Activated CD4-positive, alpha-beta T cell treated with anti-CD3 and anti-CD28 coated beads, Interleukin-2, amount 10 ng/mL, durations not matched to agents 7 days and 5 days (primary cell): ENCODE measurements at regions not wholly inside any gene's neighbourhood (a gene's known extent, or its start where the extent isn't known, plus 50 kb on each side); places are given as distances from the start of the nearest gene placed in this dataset.
"Not testable (repeated sequence)": the region's sequence is repeated elsewhere in the genome, so short reads cannot be mapped to it uniquely, and the experiment has no call there.

ENCODE experiments used
- CTCF ChIA-PET: fragments of 350-600 bp; sonication (Branson Sonifier 250); formaldehyde crosslinking; loops from one replicate; lab custom pipeline; 2021; ENCODE audit warnings: antibody characterized with exemption; lab: Charles Lee
- POLR2A ChIA-PET: fragments of 350-600 bp; sonication (Branson Sonifier 250); formaldehyde crosslinking; loops from one replicate; lab custom pipeline; 2021; ENCODE audit warnings: antibody characterized with exemption; lab: Charles Lee
- DNase-seq: peaks from one replicate; pipeline ENCODE4 v3.0.0-alpha.2; 2020
- H3K27ac Mint-ChIP-seq: one replicate; pipeline ENCODE4 v1.8.0; 2021; ENCODE audit warnings: mild to moderate bottlenecking, moderate library complexity, mixed read lengths
- H3K27me3 Mint-ChIP-seq: one replicate; pipeline ENCODE4 v1.8.0; 2021; ENCODE audit warnings: mixed read lengths
- H3K36me3 Mint-ChIP-seq: one replicate; pipeline ENCODE4 v1.8.0; 2021; ENCODE audit warnings: low read depth, mixed read lengths
- H3K4me1 Mint-ChIP-seq: one replicate; pipeline ENCODE4 v1.8.0; 2021; ENCODE audit warnings: mixed read lengths
- H3K4me3 Mint-ChIP-seq: one replicate; pipeline ENCODE4 v1.8.0; 2021; ENCODE audit warnings: mild to moderate bottlenecking, moderate library complexity, mixed read lengths
- H3K9me3 Mint-ChIP-seq: one replicate; pipeline ENCODE4 v1.8.0; 2021; ENCODE audit warnings: mixed read lengths

DNA sequence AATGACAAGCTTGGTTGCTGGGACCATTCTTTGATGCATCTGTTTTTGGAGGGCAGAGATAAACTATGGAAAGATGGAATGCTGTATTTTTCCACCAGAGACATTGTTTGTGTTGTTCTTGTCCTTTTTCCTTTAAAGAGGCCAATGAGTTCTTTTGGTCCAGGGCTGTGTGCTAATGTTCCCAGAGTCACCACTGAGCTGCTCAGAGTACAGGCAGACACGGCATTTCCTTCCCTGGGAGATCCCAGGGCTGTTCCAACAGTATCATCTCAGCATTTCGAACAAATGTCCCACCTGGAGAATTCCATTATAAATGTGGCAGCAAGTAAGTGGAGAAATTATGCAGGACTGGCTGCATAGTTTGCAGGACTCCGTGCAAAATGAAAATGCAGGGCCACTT is 190.6 kb downstream of the IL20RB start:
- ChIA-PET POLR2A (no interaction called here), CTCF (no interaction called here)
- Mint-ChIP-seq H3K27me3 (peaks cover 5% of the 10 kb centered on the region), H3K36me3 (no peaks in the 10 kb centered on the region), H3K9me3 (no peaks in the 10 kb centered on the region), H3K4me1 (no peaks in the 10 kb centered on the region), H3K4me3 (no peak overlapping the region), H3K27ac (no peak overlapping the region)
- no peak for DNase-seq

DNA sequence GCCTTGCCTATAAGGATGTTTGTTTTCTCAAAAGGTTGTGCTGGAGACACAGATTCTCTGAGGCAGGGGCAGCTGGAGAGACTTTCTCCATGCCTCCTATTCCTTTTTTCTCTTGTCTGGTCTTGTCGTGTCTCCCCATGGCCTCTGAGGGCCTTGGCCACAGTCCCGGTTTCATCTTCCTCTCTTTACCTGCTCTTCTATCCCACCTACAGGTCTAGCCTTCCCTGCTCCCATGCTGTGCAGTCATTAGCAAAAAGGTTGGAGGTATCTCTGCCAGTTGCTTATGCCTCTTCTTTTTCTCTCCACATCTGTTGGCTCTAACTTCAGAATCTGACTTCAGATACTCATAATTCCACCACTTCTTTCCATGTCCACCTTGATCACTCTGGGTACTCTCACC is 191.1 kb downstream of the IL20RB start:
- Mint-ChIP-seq H3K4me1 (no peaks in the 10 kb centered on the region), H3K4me3 (no peak overlapping the region), H3K9me3 (no peaks in the 10 kb centered on the region), H3K27ac (no peak overlapping the region), H3K27me3 (peaks cover 3% of the 10 kb centered on the region), H3K36me3 (no peaks in the 10 kb centered on the region)
- ChIA-PET CTCF (no interaction called here), POLR2A (no interaction called here)
- no peak for DNase-seq

DNA sequence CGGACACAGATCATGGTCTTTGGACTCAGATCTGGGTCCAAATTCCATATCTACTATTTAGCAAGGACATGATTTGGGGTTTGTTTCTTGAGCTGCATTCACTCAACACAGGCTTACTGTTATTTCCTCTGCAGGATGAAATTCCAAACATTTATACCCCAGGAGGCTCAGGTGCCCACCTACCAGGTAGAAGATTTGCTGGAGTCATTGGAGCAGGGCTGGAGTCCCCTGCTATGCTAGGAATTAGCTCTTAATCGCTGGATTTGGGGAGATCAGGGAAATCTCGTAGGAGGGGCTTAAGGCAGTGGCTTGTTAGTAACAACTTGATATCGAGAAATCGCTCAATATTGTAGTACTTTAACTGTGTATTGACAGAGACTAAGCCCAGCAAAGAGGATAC is 193.0 kb downstream of the IL20RB start:
- DNase-seq = no peak
- H3K27me3 Mint-ChIP-seq = no peaks in the 10 kb centered on the region
- ChIA-PET CTCF (no interaction called here), POLR2A (no interaction called here)
- H3K4me3 Mint-ChIP-seq = no peak overlapping the region
- no peak overlapping the region for H3K27ac Mint-ChIP-seq
- no peaks in the 10 kb centered on the region for H3K36me3 Mint-ChIP-seq
- no peaks in the 10 kb centered on the region for H3K4me1 Mint-ChIP-seq
- no peaks in the 10 kb centered on the region for H3K9me3 Mint-ChIP-seq

DNA sequence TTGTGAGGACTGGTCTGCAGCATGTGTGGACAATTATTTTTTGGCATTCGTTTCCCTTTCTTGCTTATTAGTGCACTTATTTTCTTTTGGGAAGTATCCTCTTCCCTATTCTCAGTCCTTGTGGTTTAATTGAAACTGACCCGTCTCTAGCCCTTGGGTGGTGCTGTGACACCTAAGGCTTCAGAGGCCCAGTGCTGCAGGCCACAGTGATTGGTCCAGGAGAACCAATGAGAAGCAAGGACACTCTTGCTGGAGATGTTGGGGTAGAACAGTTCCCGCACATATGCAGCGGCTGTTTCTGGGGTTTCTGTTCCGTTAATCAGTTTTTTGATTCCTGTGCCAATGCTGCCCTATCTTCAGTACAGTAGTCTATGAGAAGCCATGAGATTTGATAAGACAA is 195.3 kb downstream of the IL20RB start:
- H3K4me3 Mint-ChIP-seq, H3K27me3 Mint-ChIP-seq, POLR2A ChIA-PET, DNase-seq, H3K4me1 Mint-ChIP-seq, H3K9me3 Mint-ChIP-seq, H3K36me3 Mint-ChIP-seq, H3K27ac Mint-ChIP-seq, CTCF ChIA-PET: not testable (repeated sequence)

DNA sequence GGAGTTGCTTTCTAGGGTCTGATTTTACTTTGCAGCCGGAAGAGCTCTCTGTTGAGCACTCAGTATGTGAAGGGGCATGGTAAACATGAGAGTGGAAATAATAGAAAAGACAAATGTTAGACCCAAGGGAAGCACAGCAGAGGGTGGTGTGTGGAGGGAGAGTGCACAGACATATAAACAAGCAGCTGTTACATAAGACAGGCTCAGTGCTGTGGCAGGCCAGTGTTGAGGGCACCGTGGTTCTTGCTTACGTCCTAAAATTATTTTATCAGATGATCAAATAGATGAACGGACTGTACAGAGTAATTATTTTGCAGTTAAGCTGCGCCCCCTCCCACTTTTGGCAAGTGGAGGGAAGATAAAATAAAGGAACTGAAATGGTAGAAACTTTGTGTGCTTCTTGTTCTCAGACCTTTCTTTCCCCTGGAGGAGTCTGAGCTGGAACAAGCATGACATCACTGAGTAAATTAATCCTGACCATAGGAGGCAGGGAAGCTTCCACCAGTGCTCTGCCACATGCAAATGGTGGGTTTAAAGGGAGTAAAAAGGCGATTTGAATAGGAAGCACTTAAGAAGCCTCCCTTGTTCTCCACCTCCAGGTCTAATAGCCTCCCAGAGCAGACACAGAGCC is 205.6 kb downstream of the IL20RB start:
- no peak for DNase-seq
- no peaks in the 10 kb centered on the region for H3K36me3 Mint-ChIP-seq
- no peaks in the 10 kb centered on the region for H3K9me3 Mint-ChIP-seq
- no peak overlapping the region for H3K27ac Mint-ChIP-seq
- ChIA-PET CTCF (interaction anchor here (0.5 to 0.8 kb wide), 3 partner anchors 37 to 122 kb away, joined by 3 to 4 read pairs (median 3); no protein-coding TSS in a partner anchor), POLR2A (no interaction called here)
- no peaks in the 10 kb centered on the region for H3K4me1 Mint-ChIP-seq
- H3K4me3 Mint-ChIP-seq = no peak overlapping the region
- H3K27me3 Mint-ChIP-seq = peaks cover 19% of the 10 kb centered on the region

DNA sequence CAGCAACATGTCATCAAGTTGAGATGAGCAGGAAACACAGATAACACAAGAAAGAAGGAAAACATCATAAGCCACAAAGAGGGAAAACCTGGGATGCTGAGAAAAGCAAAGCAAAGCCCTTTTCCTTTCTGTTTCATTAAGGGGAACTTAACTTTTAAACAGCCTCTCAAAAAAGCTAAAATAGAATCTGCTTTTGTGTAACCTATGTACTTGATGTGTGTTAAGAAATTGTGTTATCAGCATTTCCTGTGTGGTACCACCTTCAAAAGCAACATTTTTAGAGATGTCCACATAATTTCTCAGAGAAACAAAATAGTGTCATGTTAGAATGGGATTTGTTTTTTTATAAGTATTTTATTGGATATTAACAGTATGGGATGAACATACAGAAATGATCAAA is 206.2 kb downstream of the IL20RB start:
- CTCF ChIA-PET = interaction anchor here (0.8 kb wide), 1 partner anchor 122 kb away, joined by 4 read pairs; no protein-coding TSS in a partner anchor
- Mint-ChIP-seq H3K4me1 (no peaks in the 10 kb centered on the region), H3K27me3 (peaks cover 19% of the 10 kb centered on the region), H3K27ac (no peak overlapping the region), H3K36me3 (no peaks in the 10 kb centered on the region), H3K9me3 (no peaks in the 10 kb centered on the region), H3K4me3 (no peak overlapping the region)
- POLR2A ChIA-PET = no interaction called here
- no peak for DNase-seq

DNA sequence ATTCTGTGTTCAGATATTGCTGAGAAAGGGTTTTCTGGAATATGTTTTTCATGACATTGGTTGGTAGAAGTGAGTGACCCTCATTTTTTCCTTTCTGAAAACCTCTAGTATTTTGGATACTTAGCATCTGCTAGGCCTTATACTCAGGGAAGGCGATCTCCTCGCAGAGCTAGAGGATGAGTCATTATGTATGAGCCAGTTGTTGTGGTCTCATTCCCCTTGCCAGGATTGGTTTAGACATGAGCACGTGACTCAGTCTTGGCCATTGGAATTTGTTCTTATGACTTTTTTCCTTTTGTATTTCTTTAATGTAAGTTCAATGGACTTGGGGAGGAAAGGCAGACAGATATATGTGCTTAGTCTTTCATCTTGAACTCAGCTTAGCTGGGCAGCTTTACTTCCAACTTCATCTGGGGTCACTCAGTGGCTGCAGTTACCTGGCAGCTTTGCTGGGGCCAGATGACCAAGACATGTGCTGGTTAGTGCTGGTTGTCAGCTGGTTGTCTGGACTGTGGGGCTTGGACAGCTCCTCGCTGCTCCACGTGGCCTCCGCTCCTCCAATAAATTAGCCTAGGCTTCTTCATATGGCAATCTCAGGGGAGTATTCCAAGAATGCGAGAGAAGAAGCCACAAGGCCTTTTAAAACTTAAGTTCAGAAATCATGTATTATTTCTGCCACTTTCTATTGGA is 207.5 kb downstream of the IL20RB start:
- no peaks in the 10 kb centered on the region for H3K36me3 Mint-ChIP-seq

DNA sequence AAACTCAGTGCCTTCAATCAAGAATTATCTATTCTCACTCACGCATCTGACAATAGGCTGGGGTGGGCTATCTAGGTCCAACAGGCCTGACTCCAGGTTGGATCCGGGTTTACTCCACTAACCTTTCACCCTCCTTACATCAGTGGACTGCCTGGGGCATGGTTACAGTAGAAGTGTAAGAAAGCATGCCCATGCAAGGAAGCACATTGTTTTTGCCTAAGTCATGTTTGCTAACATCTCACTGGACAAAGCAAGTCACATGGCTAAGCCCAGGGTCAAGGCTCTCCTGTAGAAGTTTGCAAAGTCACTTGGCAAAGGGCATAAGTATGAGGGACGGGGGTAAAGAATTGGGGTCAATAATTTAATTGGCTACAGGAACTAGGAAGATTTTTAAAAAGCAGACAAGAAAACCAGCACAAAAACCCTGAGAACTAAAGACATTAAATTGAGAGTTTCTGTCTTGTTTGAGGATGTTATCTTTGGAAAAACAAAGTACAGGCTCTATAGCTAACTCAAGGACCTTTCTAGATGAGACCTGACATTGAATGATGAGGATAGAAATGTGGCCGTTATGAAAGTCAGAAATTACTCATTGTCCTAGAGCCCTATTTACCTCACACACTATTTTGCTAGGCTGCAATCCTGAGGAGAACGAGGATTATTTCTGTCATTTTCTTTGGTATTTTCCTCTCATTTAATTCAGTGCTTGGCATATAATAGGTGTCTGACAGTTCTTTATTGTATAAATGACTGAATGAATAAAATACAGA is 214.2 kb downstream of the IL20RB start:
- Mint-ChIP-seq H3K9me3 (no peaks in the 10 kb centered on the region), H3K27ac (no peak overlapping the region)
- CTCF ChIA-PET = interaction anchor here (0.6 to 1.1 kb wide), 3 partner anchors 60 to 1894 kb away, joined by 3 read pairs; no protein-coding TSS in a partner anchor

More for the DNA sequence above, 207.5 kb downstream of the IL20RB start:
- Mint-ChIP-seq H3K4me3 (no peak overlapping the region), H3K4me1 (no peaks in the 10 kb centered on the region), H3K9me3 (no peaks in the 10 kb centered on the region), H3K27me3 (peaks cover 10% of the 10 kb centered on the region), H3K27ac (no peak overlapping the region)
- POLR2A ChIA-PET = no interaction called here
- CTCF ChIA-PET = no interaction called here
- no peak for DNase-seq

DNA sequence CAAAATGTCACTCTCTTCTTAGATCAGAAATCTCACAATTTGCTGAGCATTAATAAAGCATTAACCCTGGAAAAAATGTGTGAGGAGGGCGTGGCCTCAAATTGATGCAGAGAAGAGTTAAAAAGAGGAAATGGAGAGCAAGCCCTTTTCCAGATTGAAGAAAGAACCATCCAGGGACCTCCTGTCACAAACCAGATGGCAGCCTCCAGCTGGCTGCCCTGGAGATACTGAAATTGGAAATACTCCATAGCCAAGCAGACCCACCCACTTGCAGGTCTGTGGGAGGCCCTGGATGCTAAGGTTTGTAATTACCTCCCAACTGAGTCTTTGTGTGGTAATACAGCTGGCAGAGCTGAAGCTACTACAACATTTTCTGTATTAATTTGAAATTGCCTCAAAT is 214.9 kb downstream of the IL20RB start:
- no peak overlapping the region for H3K4me3 Mint-ChIP-seq
- POLR2A ChIA-PET = no interaction called here
- DNase-seq = no peak
- H3K4me1 Mint-ChIP-seq = no peaks in the 10 kb centered on the region
- H3K27me3 Mint-ChIP-seq = peaks cover 5% of the 10 kb centered on the region
- H3K36me3 Mint-ChIP-seq = no peaks in the 10 kb centered on the region
- H3K9me3 Mint-ChIP-seq = no peaks in the 10 kb centered on the region
- CTCF ChIA-PET = interaction anchor here (0.6 to 0.7 kb wide), 2 partner anchors 94 to 1895 kb away, joined by 3 to 4 read pairs; no protein-coding TSS in a partner anchor
- H3K27ac Mint-ChIP-seq = no peak overlapping the region

More for the DNA sequence above, 214.2 kb downstream of the IL20RB start:
- no peaks in the 10 kb centered on the region for H3K4me1 Mint-ChIP-seq
- H3K27me3 Mint-ChIP-seq = peaks cover 5% of the 10 kb centered on the region
- no peak overlapping the region for H3K4me3 Mint-ChIP-seq
- no peaks in the 10 kb centered on the region for H3K36me3 Mint-ChIP-seq
- POLR2A ChIA-PET = no interaction called here
- no peak for DNase-seq

DNA sequence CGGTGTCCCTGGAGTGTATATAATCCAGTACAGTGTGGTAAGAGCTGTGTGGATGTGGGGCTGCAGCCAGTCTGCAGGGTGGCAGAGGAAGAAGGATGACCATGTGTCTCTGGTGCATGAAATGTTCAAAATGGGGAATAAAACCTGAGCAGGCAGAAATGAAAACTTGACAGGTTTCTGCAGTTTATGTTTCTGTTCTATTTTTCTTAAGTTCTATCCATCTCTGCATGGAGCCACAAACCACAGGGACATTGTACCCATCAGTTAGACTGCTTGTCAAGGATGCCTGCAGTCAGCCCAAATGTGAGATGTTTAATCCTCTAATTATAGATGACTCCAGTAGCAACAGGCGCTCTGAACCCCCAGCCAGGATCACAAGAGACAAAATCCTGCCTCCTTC is 216.7 kb downstream of the IL20RB start:
- CTCF ChIA-PET = no interaction called here
- no peak overlapping the region for H3K27ac Mint-ChIP-seq
- H3K9me3 Mint-ChIP-seq = no peaks in the 10 kb centered on the region
- H3K27me3 Mint-ChIP-seq = peaks cover 7% of the 10 kb centered on the region
- POLR2A ChIA-PET = no interaction called here
- no peaks in the 10 kb centered on the region for H3K36me3 Mint-ChIP-seq
- H3K4me3 Mint-ChIP-seq = no peak overlapping the region
- no peaks in the 10 kb centered on the region for H3K4me1 Mint-ChIP-seq
- no peak for DNase-seq

DNA sequence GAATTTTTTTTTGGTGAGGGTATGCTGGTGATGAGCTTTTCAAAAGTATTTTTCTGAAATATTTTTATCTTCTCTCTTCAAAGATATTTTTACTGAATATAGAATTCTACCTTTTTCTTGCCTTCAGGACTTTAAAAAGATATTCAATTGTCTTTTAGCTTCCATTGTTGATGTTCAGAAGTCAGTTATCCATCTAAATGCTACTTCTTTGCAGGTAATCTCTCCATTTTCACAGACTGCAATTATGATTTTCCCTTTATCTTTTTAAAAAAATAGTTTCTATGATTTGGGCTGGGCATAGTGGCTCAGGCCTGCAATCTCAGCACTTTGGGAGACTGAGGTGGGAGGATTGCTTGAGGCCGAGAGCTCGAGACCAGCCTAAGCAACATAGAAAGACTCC is 222.4 kb downstream of the IL20RB start:
- Mint-ChIP-seq H3K27me3 (peaks cover 2% of the 10 kb centered on the region), H3K27ac (no peak overlapping the region), H3K4me3 (no peak overlapping the region), H3K4me1 (no peaks in the 10 kb centered on the region), H3K36me3 (no peaks in the 10 kb centered on the region), H3K9me3 (no peaks in the 10 kb centered on the region)
- ChIA-PET CTCF (no interaction called here), POLR2A (no interaction called here)
- no peak for DNase-seq

DNA sequence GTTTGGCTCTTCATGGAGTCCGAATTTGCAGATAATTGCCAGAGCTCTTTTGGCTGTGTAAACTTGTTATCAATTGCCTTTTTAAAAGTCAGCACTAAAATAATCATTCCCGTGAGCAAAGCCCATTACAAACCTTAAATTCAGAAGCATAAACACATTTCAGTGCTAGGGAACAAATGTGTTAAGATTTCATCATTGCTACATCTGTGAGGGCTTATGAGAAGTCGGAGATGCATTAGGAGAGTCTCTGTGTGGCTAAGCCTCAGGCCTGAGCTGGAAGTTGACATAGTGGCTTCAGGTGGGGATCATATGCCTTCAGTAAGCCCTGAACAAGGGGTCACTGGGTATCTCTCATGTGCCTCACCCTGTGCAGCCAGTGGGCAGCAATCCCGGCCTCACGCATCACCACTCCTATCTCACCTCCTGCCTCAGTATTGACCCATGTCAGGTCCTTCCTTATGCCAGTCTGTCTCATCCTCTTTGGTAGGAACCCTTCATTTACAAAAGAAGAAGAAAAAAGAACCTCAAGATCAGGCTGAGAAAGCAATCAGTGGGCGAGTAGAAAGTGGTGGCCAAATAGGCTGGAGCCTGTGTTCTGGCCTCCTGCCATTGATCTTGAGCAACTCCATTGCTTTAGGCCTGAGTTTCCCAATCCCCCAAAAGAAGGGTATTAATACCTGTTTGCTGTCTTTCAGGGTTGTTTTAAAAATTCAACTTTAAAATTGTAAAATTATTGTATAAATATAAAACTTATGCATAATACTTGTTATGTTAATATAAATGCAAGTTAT is 233.5 kb downstream of the IL20RB start:
- no peaks in the 10 kb centered on the region for H3K4me1 Mint-ChIP-seq
- CTCF ChIA-PET = no interaction called here
- DNase-seq = no peak
- H3K36me3 Mint-ChIP-seq = no peaks in the 10 kb centered on the region
- no peaks in the 10 kb centered on the region for H3K9me3 Mint-ChIP-seq
- H3K27ac Mint-ChIP-seq = no peak overlapping the region
- H3K27me3 Mint-ChIP-seq = no peaks in the 10 kb centered on the region
- POLR2A ChIA-PET = no interaction called here
- no peak overlapping the region for H3K4me3 Mint-ChIP-seq
